Activated T-cell treated with anti-CD3 and anti-CD28 coated beads, Interleukin-2, amount 50 U/mL, for 24 hours (primary cell): ENCODE measurements at regions not wholly inside any gene's neighbourhood (a gene's known extent, or its start where the extent isn't known, plus 50 kb on each side); places are given as distances from the start of the nearest gene placed in this dataset.

Experiments used
- DNase-seq: peaks from one replicate; pipeline ENCODE4 v3.0.0-alpha.2; 2020
- H3K27ac Mint-ChIP-seq: 2 replicates; pipeline ENCODE4 v1.8.0; 2020; ENCODE audit warnings: mild to moderate bottlenecking, mixed read lengths
- H3K27me3 Mint-ChIP-seq: 2 replicates; pipeline ENCODE4 v1.8.0; 2020; ENCODE audit warnings: mixed read lengths
- H3K36me3 Mint-ChIP-seq: 2 replicates; pipeline ENCODE4 v1.8.0; 2020; ENCODE audit warnings: low read depth, mixed read lengths
- H3K4me1 Mint-ChIP-seq: 2 replicates; pipeline ENCODE4 v1.8.0; 2020; ENCODE audit warnings: low read depth, mixed read lengths
- H3K4me3 Mint-ChIP-seq: 2 replicates; pipeline ENCODE4 v1.8.0; 2020; ENCODE audit warnings: mild to moderate bottlenecking, moderate library complexity, mixed read lengths
- H3K9me3 Mint-ChIP-seq: 2 replicates; pipeline ENCODE4 v1.8.0; 2020; ENCODE audit warnings: mixed read lengths

DNA sequence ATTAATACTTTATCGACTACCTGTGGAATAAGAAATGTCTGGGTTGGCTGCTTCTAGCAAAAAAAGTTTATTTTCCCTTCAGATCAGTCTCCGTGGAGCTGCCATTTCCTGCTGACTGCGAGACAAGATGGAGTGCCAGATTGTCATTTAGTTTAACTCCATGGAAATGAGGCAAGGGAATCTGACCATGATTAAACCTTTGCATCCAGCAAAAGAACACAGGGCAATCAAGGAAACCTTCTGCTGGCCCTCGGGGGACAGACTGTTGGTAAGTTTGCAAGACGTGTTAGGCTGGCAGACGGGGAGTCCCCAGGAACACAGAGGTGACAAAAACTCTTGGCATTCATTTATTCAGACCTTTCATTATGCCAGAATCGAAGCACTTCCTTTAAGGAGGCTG, 52.2 kb upstream of the SPACA1 start:
- Mint-ChIP-seq H3K4me3 (no peak overlapping the region), H3K27me3 (peaks cover 11% of the 10 kb centered on the region), H3K4me1 (no peaks in the 10 kb centered on the region), H3K9me3 (no peaks in the 10 kb centered on the region), H3K27ac (no peak overlapping the region), H3K36me3 (no peaks in the 10 kb centered on the region)
- no peak for DNase-seq

DNA sequence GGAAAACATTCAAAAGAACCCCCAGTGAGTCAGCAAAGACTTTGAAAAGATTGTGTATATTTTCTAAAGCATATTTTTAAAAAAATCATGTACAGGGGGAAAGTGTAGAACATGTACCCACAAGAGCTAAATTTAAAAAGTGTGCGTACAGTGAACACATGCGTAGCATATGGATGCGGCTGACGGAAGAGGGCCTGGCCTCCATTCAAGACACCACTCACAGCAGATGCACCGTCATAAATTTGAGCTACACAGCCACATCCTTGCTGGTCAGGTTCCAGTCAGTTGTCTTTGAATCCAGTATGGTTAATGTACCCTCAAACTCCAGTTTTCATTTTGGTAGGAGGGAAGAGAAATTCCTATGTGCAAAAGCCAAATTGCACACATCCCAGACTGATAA, 54.3 kb upstream of the SPACA1 start:
- Mint-ChIP-seq H3K4me3 (no peak overlapping the region), H3K27ac (no peak overlapping the region), H3K27me3 (peaks cover 3% of the 10 kb centered on the region), H3K9me3 (no peaks in the 10 kb centered on the region), H3K4me1 (no peaks in the 10 kb centered on the region), H3K36me3 (no peaks in the 10 kb centered on the region)
- DNase-seq, result no peak

DNA sequence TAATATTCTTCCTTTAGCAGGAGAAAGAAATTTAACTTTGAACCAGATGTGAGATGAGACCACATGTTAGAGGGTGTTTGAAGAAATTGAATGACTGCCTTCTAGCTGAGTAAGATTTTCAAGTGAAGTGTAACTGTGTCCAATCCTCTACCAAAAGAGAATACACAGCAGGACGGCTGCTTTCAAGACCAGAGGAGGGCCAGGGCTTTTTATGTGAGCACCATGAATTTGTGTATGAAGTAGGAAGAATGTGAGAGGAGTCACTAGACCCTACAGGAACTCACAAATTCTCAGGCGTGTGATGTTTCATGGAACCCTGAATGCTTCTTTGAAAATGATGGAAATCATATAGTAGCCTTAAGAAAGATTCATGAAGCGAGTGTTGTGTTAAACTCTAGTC, 56.8 kb upstream of the SPACA1 start:
- Mint-ChIP-seq H3K4me3 (no peak overlapping the region), H3K9me3 (no peaks in the 10 kb centered on the region), H3K27ac (no peak overlapping the region), H3K36me3 (no peaks in the 10 kb centered on the region), H3K27me3 (peaks cover 3% of the 10 kb centered on the region), H3K4me1 (no peaks in the 10 kb centered on the region)
- DNase-seq, result no peak

DNA sequence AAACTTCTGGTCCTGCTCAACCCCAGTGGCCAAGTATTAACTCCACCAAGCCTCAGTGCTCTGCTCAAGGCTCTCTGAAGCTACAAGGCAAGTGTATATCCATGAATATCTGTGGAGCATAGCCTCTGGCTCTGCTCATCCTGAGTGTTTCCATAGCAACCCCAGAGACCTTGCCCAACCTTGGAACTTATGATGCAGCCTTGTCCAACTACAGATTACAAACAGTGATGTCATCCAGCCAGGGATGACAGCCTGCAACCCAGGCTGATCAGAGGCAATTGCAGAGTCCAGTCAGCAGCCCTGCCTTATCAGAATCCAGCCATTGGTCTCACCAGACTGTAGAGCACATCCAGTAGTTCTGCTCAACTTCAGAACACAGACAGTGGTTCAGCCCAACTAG, 65.5 kb upstream of the SPACA1 start:
- peaks cover 39% of the 10 kb centered on the region for H3K27me3 Mint-ChIP-seq

DNA sequence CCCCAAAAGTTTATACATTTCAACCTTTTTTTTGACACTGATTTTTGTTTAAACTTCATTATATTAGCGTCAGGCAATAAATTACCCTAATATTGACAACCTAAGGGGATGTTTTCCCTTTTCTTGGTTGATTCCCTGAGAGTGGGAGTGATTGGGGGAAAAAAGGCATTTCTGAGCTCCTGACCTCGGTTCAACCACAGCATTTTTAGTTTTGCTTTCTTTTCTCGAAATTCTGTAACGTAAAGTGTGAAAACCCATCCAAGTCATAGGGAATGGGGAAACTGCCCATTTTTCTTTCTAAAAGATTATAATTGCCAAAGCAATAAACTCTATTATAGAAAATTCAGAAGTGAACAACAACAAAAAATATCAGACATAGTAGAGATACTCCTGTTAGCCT, 67.9 kb upstream of the SPACA1 start:
- Mint-ChIP-seq H3K27ac (no peak overlapping the region), H3K4me3 (no peak overlapping the region), H3K9me3 (peaks cover 2% of the 10 kb centered on the region), H3K27me3 (peaks cover 48% of the 10 kb centered on the region), H3K36me3 (no peaks in the 10 kb centered on the region), H3K4me1 (no peaks in the 10 kb centered on the region)
- DNase-seq, result no peak

More for the DNA sequence above, 65.5 kb upstream of the SPACA1 start:
- no peak overlapping the region for H3K27ac Mint-ChIP-seq
- no peak overlapping the region for H3K4me3 Mint-ChIP-seq
- no peaks in the 10 kb centered on the region for H3K36me3 Mint-ChIP-seq
- peaks cover 2% of the 10 kb centered on the region for H3K9me3 Mint-ChIP-seq
- no peaks in the 10 kb centered on the region for H3K4me1 Mint-ChIP-seq
- DNase-seq, result no peak

DNA sequence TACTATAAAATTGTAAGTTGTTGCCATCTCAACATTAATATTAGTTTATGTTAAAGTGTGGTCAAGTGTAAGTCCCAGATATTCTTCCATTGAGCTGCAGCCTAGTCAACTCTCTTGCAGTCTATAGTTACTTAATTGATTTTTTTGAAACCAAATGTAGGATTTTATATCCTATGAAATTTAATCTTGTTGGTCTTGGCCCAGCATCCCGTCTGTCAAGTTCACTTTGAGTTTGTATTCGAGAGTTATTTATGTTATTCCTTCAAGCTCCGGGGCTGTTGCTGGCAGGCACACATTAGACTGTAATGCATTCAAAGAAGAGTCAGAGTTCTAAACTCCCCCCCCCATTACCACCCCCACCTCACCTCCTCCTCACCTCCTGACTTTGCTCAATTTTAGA, 71.0 kb upstream of the SPACA1 start:
- DNase-seq, result no peak
- H3K27me3 Mint-ChIP-seq, result peaks cover 42% of the 10 kb centered on the region
- peaks cover 3% of the 10 kb centered on the region for H3K9me3 Mint-ChIP-seq
- H3K27ac Mint-ChIP-seq, result no peak overlapping the region
- no peaks in the 10 kb centered on the region for H3K4me1 Mint-ChIP-seq
- H3K4me3 Mint-ChIP-seq, result no peak overlapping the region
- no peaks in the 10 kb centered on the region for H3K36me3 Mint-ChIP-seq

DNA sequence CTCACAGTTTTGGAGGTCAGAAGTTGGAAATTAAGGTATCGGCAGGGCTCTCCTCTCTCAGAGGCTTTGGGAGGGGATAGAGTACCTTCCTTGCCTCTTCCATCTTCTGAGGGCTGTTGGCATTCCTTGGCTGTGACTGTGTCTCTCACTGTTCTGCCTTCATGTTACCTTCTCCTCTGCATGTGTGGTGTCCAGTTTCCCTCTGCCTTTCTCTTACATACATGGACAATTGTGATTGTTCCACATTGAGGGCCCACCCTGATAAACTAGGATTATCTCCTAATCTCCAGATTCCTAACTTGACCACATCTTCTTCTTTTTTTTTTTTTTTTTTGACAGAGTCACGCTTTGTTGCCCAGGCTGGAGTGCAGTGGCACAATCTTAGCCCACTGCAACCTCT, 72.1 kb upstream of the SPACA1 start:
- Mint-ChIP-seq H3K36me3 (no peaks in the 10 kb centered on the region), H3K27me3 (peaks cover 38% of the 10 kb centered on the region), H3K9me3 (peaks cover 3% of the 10 kb centered on the region), H3K27ac (no peak overlapping the region), H3K4me3 (no peak overlapping the region), H3K4me1 (no peaks in the 10 kb centered on the region)
- DNase-seq, result no peak

DNA sequence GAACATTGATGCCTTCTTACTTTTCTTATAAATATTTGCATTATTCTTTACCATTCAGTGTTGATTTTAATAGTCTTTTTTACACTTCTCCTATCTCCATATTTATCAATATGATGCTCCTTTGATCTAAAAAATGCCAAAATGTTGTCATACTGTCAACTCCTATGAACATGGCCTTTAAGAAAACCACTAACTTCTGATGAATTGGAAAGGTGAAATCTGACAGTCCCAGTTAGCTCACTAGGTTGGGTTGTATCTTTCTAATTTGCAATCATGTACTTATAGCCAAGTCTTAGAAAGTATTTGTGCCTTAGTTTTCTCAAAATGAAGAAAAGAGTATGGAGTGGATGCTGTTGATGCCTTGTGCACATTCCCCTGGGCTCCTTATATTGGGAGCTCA, 75.4 kb upstream of the SPACA1 start:
- H3K27me3 Mint-ChIP-seq, result peaks cover 19% of the 10 kb centered on the region
- H3K4me1 Mint-ChIP-seq, result no peaks in the 10 kb centered on the region
- DNase-seq, result no peak
- H3K4me3 Mint-ChIP-seq, result no peak overlapping the region
- H3K9me3 Mint-ChIP-seq, result peaks cover 3% of the 10 kb centered on the region
- no peak overlapping the region for H3K27ac Mint-ChIP-seq
- no peaks in the 10 kb centered on the region for H3K36me3 Mint-ChIP-seq

DNA sequence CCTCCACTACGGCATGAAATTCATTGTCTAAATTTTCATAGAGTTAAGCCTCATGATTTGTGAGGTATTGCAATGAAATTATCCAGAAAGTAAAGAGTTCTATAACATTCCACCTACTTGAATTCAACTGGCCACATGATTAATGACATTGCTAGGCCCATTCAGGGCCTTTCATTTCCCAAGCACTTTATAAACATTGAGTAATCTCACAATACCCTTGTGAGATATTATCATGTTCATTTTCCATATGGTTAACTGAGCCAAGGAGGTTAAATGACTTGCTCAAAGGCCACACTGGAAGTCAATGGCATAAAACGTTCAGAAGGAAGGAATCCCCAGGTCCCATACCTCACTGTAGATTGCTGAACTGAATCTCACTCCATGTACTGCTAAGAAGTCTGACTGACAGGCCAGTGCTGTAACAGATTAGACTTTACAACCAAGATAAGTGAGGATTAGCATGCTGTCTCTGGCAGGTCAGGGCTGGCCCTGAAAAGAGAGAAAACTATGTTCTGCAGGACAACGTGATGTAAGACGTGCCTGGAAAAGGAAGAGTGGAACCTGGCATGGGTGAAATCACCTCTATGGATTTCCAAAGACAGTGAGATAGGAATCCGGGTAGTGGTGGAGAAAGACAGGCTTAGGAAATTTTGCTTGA, 75.9 kb upstream of the SPACA1 start:
- DNase-seq, result no peak
- H3K36me3 Mint-ChIP-seq, result no peaks in the 10 kb centered on the region
- no peaks in the 10 kb centered on the region for H3K4me1 Mint-ChIP-seq
- no peak overlapping the region for H3K4me3 Mint-ChIP-seq
- peaks cover 18% of the 10 kb centered on the region for H3K27me3 Mint-ChIP-seq
- H3K27ac Mint-ChIP-seq, result no peak overlapping the region
- peaks cover 3% of the 10 kb centered on the region for H3K9me3 Mint-ChIP-seq

DNA sequence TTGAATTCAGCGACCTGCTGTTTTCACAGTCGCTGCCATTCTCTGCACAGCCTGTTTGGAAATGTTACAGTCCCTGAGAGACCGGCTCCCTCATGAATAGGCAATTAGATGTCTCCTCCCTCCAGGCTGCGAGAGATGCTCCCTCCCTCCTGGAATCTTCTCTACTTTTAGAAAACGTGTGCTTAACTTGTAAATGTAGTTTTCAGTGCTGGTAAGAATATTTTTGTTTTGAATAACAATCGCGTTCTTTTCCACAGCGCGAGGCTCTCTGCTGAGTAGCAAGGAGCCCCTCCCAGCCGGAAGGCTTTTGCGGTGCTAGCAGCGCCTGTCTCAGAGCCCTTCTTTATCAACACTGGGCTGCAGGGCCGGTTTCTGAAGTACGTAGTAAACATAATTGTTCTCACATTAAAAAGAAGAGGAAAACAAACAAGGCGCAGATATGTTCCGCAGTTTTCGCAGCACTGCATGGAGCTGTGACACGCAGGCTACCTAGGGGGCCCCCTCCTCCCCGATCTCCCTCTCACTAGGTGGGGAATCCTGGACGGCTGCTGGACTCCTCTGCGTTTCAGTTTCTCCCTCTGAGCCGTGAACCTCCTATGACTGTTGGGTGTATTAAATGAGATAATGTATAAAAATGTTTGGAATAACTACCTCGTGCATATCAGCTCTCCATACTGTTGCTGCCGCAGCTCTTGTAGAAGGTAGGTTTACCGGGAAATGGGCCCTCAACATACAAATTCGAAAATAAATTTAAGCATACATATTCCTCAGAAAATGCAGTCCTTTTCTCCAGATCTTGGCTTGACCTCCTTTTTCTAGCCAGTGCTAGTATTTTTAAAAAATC, 79.0 kb upstream of the SPACA1 start:
- Mint-ChIP-seq H3K4me1 (no peaks in the 10 kb centered on the region), H3K4me3 (no peak overlapping the region), H3K36me3 (no peaks in the 10 kb centered on the region), H3K9me3 (peaks cover 3% of the 10 kb centered on the region), H3K27me3 (peaks cover 15% of the 10 kb centered on the region), H3K27ac (no peak overlapping the region)
- DNase-seq, result no peak

DNA sequence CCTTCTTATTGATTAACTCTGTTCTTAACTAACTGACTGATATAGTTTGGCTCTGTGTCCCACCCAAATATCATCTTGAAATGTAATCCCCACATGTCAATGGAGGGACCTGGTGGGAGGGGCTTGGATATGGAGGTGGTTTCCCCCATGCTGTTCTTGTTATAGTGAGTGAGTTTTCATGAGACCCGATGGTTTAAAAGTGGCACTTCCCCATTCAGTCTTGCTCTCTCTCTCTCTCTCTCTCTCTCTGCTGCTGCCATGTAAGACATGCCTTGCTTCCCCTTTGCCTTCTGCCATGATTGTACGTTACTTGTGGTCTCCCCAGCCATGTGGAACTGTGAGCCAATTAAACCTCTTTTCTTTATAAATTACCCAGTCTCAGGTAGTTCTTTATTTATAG, 81.8 kb upstream of the SPACA1 start:
- H3K27me3 Mint-ChIP-seq, result peaks cover 22% of the 10 kb centered on the region
- H3K36me3 Mint-ChIP-seq, result no peaks in the 10 kb centered on the region
- no peak overlapping the region for H3K27ac Mint-ChIP-seq
- no peaks in the 10 kb centered on the region for H3K4me1 Mint-ChIP-seq
- H3K4me3 Mint-ChIP-seq, result no peak overlapping the region
- H3K9me3 Mint-ChIP-seq, result no peaks in the 10 kb centered on the region
- DNase-seq, result no peak

DNA sequence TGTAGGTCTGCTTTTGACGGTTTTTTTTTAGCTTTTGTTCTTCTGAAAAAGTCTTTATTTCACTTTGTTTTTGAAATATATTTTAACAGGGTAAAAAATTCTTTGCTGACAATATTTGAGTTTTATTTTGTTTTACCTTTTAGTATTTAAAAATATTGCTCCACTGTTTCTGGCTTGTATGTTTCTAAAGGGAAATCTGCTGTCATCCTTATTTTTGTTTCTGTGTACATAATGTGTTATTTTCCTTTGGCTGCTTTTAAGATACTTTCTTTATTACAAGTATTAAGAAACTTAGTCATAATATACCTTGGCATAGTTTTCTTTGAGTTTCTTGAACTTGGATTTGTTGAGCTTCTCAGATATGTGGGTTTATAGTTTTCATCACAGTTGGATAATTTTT, 88.6 kb upstream of the SPACA1 start:
- Mint-ChIP-seq H3K4me1 (no peaks in the 10 kb centered on the region), H3K27ac (no peak overlapping the region), H3K4me3 (no peak overlapping the region), H3K27me3 (peaks cover 12% of the 10 kb centered on the region), H3K9me3 (no peaks in the 10 kb centered on the region), H3K36me3 (no peaks in the 10 kb centered on the region)
- DNase-seq, result no peak

DNA sequence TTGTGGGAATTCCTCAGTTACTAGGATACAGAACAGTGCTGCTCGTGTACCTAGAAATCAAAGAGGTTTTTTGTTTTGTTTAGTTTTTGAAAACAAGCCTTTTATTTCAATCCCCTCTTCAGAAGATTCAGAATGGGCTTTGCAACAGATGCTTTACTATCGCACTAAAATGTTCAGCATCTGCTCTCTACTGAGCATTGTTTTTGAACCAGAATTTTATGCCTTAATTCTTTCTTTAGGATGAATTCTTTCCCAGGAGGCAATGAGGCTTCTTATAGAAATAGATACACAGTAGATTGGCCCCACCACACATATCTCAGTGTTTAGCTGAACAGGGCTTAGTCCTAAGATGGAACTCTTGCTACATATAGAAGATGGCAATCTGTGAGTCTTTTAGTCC, 95.9 kb upstream of the SPACA1 start:
- H3K4me3 Mint-ChIP-seq, result no peak overlapping the region
- H3K27ac Mint-ChIP-seq, result no peak overlapping the region
- no peaks in the 10 kb centered on the region for H3K9me3 Mint-ChIP-seq
- DNase-seq, result no peak
- H3K36me3 Mint-ChIP-seq, result no peaks in the 10 kb centered on the region
- no peaks in the 10 kb centered on the region for H3K4me1 Mint-ChIP-seq
- H3K27me3 Mint-ChIP-seq, result peaks cover 6% of the 10 kb centered on the region

DNA sequence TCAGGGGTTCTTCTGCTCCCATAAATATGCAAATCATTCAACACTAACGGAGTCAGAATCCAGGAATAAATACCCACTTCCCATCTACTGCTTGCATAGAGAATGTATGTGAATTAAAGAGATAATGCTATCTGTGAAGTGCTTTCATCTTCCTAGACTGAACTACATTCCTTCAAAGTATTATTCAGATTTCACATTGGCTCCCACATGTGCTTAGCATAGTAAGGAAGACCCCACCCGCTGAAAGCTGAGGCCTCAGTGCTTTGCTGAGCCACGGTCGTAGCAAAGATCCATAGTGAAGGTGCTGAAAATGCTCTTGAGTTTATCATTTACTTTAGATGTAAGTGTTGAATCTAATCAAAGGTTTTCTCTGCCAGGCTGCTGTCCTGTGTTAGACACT, 97.0 kb upstream of the SPACA1 start:
- H3K4me1 Mint-ChIP-seq, result no peaks in the 10 kb centered on the region
- no peaks in the 10 kb centered on the region for H3K9me3 Mint-ChIP-seq

DNA sequence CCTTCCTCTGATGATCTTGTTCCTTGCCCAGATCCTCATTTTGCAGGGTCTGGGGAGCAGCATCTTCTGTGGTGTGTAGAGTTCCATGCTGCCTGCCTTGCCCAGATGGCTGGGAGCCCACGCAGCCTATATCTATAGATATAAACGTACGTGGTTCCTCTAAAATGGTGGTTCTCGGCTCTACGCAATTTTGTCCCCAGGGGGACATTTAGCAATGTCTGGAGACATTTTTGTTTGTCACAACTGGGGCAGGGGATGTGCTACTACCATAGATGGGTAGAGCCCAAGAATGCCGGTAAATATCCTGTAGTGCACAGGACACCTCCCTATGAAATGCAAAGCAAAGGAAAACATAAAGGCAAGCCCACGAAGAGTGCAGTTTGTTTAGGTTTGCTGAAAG, 98.4 kb upstream of the SPACA1 start:
- H3K9me3 Mint-ChIP-seq, result no peaks in the 10 kb centered on the region
- H3K27me3 Mint-ChIP-seq, result peaks cover 12% of the 10 kb centered on the region
- no peaks in the 10 kb centered on the region for H3K36me3 Mint-ChIP-seq
- no peak for DNase-seq
- no peaks in the 10 kb centered on the region for H3K4me1 Mint-ChIP-seq
- no peak overlapping the region for H3K27ac Mint-ChIP-seq
- H3K4me3 Mint-ChIP-seq, result no peak overlapping the region

More for the DNA sequence above, 97.0 kb upstream of the SPACA1 start:
- peaks cover 12% of the 10 kb centered on the region for H3K27me3 Mint-ChIP-seq
- no peak overlapping the region for H3K27ac Mint-ChIP-seq
- H3K36me3 Mint-ChIP-seq, result no peaks in the 10 kb centered on the region
- H3K4me3 Mint-ChIP-seq, result no peak overlapping the region
- DNase-seq, result no peak
